Lower leg skin (tissue), 3 donors: ENCODE measurements at regions not wholly inside any gene's neighbourhood (a gene's known extent, or its start where the extent isn't known, plus 50 kb on each side); places are given as distances from the start of the nearest gene placed in this dataset.

Source experiments
- CTCF ChIP-seq, 3 donors: fragments of 450-650 bp; IDR thresholded peaks; one replicate each; pipeline ENCODE4 v1.5.1; 2016; ENCODE audit warnings: antibody characterized with exemption in 3 of 3, mild to moderate bottlenecking in 3 of 3, moderate library complexity in 2 of 3
- POLR2A ChIP-seq, 2 donors: fragments of 450-650 bp; IDR thresholded peaks; one replicate each; pipeline ENCODE4 v1.6.1; 2016 to 2017; ENCODE audit warnings: antibody characterized with exemption in 2 of 2, mild to moderate bottlenecking in 1 of 2, moderate library complexity in 1 of 2

DNA sequence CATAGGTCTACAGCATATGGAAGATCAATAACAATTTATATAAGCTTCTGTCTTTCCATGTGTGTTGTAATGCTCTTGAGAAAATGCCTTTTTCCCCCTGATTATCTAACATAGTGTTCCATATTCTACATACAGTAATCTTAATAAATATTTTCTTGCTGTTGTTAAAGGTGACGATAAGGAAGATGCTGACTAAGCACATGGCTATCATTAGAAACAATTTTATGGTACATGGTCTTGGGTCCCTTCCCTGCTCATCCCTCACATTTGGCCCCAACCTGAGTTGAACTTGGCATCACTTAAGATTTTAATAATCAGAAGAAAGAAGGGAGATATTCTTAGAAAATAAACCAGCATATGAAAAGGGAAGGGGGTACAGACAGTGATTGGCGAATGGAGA, 382.1 kb upstream of the CDH20 start:
- TF ChIP-seq CTCF (IDR thresholded peaks at IDR 0.05) (no peak), POLR2A (IDR thresholded peaks at IDR 0.05) (no peak)
